ENCODE measurements at regions not wholly inside any gene's neighbourhood (a gene's known extent, or its start where the extent isn't known, plus 50 kb on each side); places are given as distances from the start of the nearest gene placed in this dataset.

- TF ChIP-seq, protein P1, sequence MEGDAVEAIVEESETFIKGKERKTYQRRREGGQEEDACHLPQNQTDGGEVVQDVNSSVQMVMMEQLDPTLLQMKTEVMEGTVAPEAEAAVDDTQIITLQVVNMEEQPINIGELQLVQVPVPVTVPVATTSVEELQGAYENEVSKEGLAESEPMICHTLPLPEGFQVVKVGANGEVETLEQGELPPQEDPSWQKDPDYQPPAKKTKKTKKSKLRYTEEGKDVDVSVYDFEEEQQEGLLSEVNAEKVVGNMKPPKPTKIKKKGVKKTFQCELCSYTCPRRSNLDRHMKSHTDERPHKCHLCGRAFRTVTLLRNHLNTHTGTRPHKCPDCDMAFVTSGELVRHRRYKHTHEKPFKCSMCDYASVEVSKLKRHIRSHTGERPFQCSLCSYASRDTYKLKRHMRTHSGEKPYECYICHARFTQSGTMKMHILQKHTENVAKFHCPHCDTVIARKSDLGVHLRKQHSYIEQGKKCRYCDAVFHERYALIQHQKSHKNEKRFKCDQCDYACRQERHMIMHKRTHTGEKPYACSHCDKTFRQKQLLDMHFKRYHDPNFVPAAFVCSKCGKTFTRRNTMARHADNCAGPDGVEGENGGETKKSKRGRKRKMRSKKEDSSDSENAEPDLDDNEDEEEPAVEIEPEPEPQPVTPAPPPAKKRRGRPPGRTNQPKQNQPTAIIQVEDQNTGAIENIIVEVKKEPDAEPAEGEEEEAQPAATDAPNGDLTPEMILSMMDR (IDR thresholded peaks at IDR 0.05; ENCODE audit: borderline replicate concordance, control extremely low read depth, extremely low read depth, insufficient read depth, missing control alignments): no peak
- DNase-seq (ENCODE audit: low spot score): no peak
- in situ Hi-C loops (cut with MboI; ENCODE audit: low sequenced_read_pairs, unreplicated experiment): no loop called here
Measured at GRCh38 chr16:17548825-17549224, 78.1 kb upstream of the XYLT1 start.

DNA sequence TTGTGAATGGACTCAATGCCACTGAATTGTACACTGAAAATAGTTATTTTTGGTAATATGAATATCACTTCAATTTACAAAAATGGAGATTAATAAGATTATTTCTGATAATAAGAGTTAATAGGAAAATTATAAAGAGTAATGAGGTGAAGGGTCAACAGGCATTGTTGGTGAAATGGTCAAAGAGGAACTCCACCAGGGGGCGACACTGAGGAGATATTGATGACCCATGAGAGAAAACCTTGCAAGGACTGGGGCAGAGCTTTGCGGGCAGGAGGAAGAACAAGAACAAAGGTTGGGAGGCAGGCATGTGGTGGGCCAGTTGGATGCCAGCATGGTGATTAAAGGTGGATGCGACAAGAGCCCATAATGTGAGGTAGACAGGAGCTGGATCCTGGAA lies 74.0 kb upstream of the XYLT1 start:
- TF ChIP-seq, protein P1 (IDR thresholded peaks at IDR 0.05; ENCODE audit: borderline replicate concordance, control extremely low read depth, extremely low read depth, insufficient read depth, missing control alignments): peak; percentile 29
- no peak for DNase-seq (ENCODE audit: low spot score)
- in situ Hi-C loops (cut with MboI; ENCODE audit: low sequenced_read_pairs, unreplicated experiment): no loop called here

- TF ChIP-seq, protein P1 (IDR thresholded peaks at IDR 0.05; ENCODE audit: borderline replicate concordance, control extremely low read depth, extremely low read depth, insufficient read depth, missing control alignments): no peak
- in situ Hi-C loops (cut with MboI; ENCODE audit: low sequenced_read_pairs, unreplicated experiment): no loop called here
- no peak for DNase-seq (ENCODE audit: low spot score)
Measured at GRCh38 chr16:17544304-17544703, 73.5 kb upstream of the XYLT1 start.

DNA sequence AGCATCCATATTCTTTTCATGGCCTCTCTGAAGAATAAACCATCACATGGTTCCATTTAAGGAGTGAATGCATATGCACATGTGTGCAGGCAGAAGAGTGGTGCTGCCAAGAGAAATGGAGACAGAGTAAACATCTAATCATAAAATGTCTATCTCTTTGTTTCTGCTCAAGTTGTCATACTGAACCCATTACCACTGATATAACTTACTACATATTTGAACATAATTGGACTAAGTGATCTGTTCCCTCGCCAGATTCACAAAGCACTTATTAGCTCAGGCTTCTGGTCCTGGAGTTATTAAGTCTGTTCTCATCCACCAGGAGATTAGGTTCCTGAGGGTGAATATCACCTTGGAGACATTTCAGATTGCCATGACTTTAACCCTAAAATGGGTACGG lies 72.3 kb upstream of the XYLT1 start:
- DNase-seq (ENCODE audit: low spot score): no peak
- TF ChIP-seq, protein P1 (IDR thresholded peaks at IDR 0.05; ENCODE audit: borderline replicate concordance, control extremely low read depth, extremely low read depth, insufficient read depth, missing control alignments): no peak
- in situ Hi-C loops (cut with MboI; ENCODE audit: low sequenced_read_pairs, unreplicated experiment): no loop called here

GRCh38 chr16:17541324-17541723 lies 70.6 kb upstream of the XYLT1 start:
- in situ Hi-C loops (cut with MboI; ENCODE audit: low sequenced_read_pairs, unreplicated experiment): no loop called here
- DNase-seq (ENCODE audit: low spot score): no peak
- TF ChIP-seq, protein P1 (IDR thresholded peaks at IDR 0.05; ENCODE audit: borderline replicate concordance, control extremely low read depth, extremely low read depth, insufficient read depth, missing control alignments): no peak

DNA sequence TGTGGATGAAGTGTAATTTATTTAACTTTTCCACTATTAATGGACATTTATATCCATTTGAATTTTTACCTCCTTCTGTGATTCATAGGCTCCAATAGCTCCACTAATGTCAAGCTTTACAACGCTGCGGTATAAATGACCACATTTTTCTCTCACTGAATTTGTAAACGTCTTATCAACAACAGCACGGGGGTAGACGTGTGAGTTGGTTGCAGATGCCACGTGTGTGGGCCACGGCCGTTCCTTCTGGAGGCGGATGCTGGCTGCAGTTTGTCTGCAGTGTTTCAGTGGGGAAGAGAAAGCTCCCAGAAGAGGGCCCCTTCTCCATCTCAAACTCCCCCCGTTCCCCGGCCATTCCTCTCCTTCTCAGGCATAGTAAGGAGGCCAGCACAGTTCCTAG lies 68.2 kb upstream of the XYLT1 start:
- in situ Hi-C loops (cut with MboI; ENCODE audit: low sequenced_read_pairs, unreplicated experiment): no loop called here
- TF ChIP-seq, protein P1 (IDR thresholded peaks at IDR 0.05; ENCODE audit: borderline replicate concordance, control extremely low read depth, extremely low read depth, insufficient read depth, missing control alignments): no peak
- no peak for DNase-seq (ENCODE audit: low spot score)

All from GM13976 (cell line).